ENCODE measurements at regions not wholly inside any gene's neighbourhood (a gene's known extent, or its start where the extent isn't known, plus 50 kb on each side); places are given as distances from the start of the nearest gene placed in this dataset.
"Not testable (repeated sequence)": the region's sequence is repeated elsewhere in the genome, so short reads cannot be mapped to it uniquely, and the experiment has no call there.

- H3K27me3 ChIP-seq (ENCODE audit: control insufficient read depth in 2 of 2, insufficient read depth in 2 of 2, low read length in 2 of 2) = no peaks in the 10 kb centered on the region
- intact Hi-C loops (cut with micrococcal nuclease) = no loop called here
- H3K36me3 ChIP-seq (ENCODE audit: control insufficient read depth in 2 of 3, insufficient read depth in 3 of 3, low read length in 3 of 3) = no peaks in the 10 kb centered on the region
- ATAC-seq (no peak), DNase-seq (no peak)
- POLR2A ChIA-PET = no interaction called here
- no peak overlapping the region for H3K27ac Mint-ChIP-seq
- H3K27ac ChIP-seq (ENCODE audit: low read depth, low read length) = no peak overlapping the region
- CTCF ChIA-PET = no interaction called here
- H3K9me3 ChIP-seq (ENCODE audit: control insufficient read depth in 2 of 3, low read length in 3 of 3) = no peaks in the 10 kb centered on the region
- no peaks in the 10 kb centered on the region for H3K27me3 Mint-ChIP-seq
- H3K36me3 Mint-ChIP-seq = no peaks in the 10 kb centered on the region
- no peak overlapping the region for H3K4me3 Mint-ChIP-seq
- no peaks in the 10 kb centered on the region for H3K4me1 ChIP-seq (ENCODE audit: control insufficient read depth in 2 of 2, insufficient read depth in 2 of 2, low read length in 2 of 2)
- H3K4me1 Mint-ChIP-seq = no peaks in the 10 kb centered on the region
- H3K4me3 ChIP-seq (ENCODE audit: low read length) = no peak overlapping the region
- peaks cover 0 to 6% (median 0%) of the 10 kb centered on the region in 11 donors for H3K9me3 Mint-ChIP-seq
Observed at GRCh38 chr7:114342431-114343179, 72.0 kb upstream of the FOXP2 start.

- no peaks in the 10 kb centered on the region for H3K27me3 ChIP-seq (ENCODE audit: control insufficient read depth in 2 of 2, insufficient read depth in 2 of 2, low read length in 2 of 2)
- no peaks in the 10 kb centered on the region for H3K4me1 ChIP-seq (ENCODE audit: control insufficient read depth in 2 of 2, insufficient read depth in 2 of 2, low read length in 2 of 2)
- ChIA-PET POLR2A (no interaction called here), CTCF (no interaction called here)
- peaks cover 0 to 6% (median 0%) of the 10 kb centered on the region in 11 donors for H3K9me3 Mint-ChIP-seq
- intact Hi-C loops (cut with micrococcal nuclease) = no loop called here
- no peak overlapping the region for H3K27ac Mint-ChIP-seq
- H3K4me3 Mint-ChIP-seq = no peak overlapping the region
- DNase-seq = no peak
- no peaks in the 10 kb centered on the region for H3K36me3 Mint-ChIP-seq
- no peaks in the 10 kb centered on the region for H3K27me3 Mint-ChIP-seq
- H3K36me3 ChIP-seq (ENCODE audit: control insufficient read depth in 2 of 3, insufficient read depth in 3 of 3, low read length in 3 of 3) = no peaks in the 10 kb centered on the region
- H3K9me3 ChIP-seq (ENCODE audit: control insufficient read depth in 2 of 3, low read length in 3 of 3) = no peaks in the 10 kb centered on the region
- no peaks in the 10 kb centered on the region for H3K4me1 Mint-ChIP-seq
- H3K27ac ChIP-seq (ENCODE audit: low read depth, low read length) = no peak overlapping the region
- ATAC-seq = no peak
- H3K4me3 ChIP-seq (ENCODE audit: low read length) = no peak overlapping the region
Observed at GRCh38 chr7:114341648-114342047, 73.0 kb upstream of the FOXP2 start.

DNA sequence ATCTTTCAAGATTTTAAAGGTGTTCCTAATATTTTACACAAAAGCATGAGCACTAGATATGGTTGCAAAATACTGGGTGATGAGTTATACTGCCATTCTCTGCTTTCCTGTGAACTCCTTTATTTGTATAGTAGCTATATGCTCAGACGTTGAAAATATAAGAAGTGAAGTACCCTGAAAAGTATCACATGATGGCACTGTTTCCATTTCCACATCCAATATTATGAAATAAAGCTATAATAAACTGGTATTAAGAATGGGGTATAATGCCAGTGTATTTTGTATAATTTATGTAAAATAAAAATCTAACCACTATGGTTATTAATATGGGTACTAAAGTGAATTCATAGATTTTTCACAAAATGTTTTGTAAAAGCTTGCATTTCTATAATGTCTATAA is 79.6 kb upstream of the FOXP2 start:
- DNase-seq (no peak), ATAC-seq (no peak)
- CTCF ChIA-PET = no interaction called here
- POLR2A ChIA-PET = interaction anchor here (0.7 to 0.8 kb wide), 2 partner anchors 9 to 537 kb away, joined by 3 to 4 read pairs; no protein-coding TSS in a partner anchor
- Mint-ChIP-seq H3K4me3 (no peak overlapping the region), H3K27me3 (no peaks in the 10 kb centered on the region), H3K4me1 (no peaks in the 10 kb centered on the region), H3K27ac (no peak overlapping the region), H3K36me3 (no peaks in the 10 kb centered on the region), H3K9me3 (peaks cover 0 to 1% (median 0%) of the 10 kb centered on the region in 11 donors)
- Histone ChIP-seq H3K9me3 (ENCODE audit: control insufficient read depth in 2 of 3, low read length in 3 of 3) (no peaks in the 10 kb centered on the region), H3K4me3 (ENCODE audit: low read length) (no peak overlapping the region), H3K4me1 (ENCODE audit: control insufficient read depth in 2 of 2, insufficient read depth in 2 of 2, low read length in 2 of 2) (no peaks in the 10 kb centered on the region), H3K36me3 (ENCODE audit: control insufficient read depth in 2 of 3, insufficient read depth in 3 of 3, low read length in 3 of 3) (no peaks in the 10 kb centered on the region), H3K27me3 (ENCODE audit: control insufficient read depth in 2 of 2, insufficient read depth in 2 of 2, low read length in 2 of 2) (no peaks in the 10 kb centered on the region), H3K27ac (ENCODE audit: low read depth, low read length) (no peak overlapping the region)
- intact Hi-C loops (cut with micrococcal nuclease) = no loop called here

DNA sequence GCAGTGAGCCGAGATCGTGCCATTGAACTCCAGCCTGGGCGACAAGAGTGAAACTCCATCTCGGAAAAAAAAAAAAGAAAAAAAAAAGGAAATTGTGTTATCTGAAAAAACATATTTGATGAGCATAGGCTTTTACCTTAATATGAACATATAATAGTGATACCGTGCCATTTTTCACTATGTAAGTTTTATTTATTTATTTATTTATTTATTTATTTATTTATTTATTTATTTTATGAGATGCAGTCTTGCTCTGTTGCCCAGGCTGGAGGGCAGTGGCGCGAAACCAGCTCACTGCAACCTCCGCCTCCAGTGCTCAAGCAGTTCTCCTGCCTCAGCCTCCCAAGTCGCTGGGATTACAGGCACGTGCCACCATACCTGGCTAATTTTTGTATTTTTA is 85.2 kb upstream of the FOXP2 start:
- H3K9me3 ChIP-seq (ENCODE audit: control insufficient read depth in 2 of 3, low read length in 3 of 3); H3K4me1 ChIP-seq (ENCODE audit: control insufficient read depth in 2 of 2, insufficient read depth in 2 of 2, low read length in 2 of 2); POLR2A ChIA-PET; H3K27ac ChIP-seq (ENCODE audit: low read depth, low read length); intact Hi-C loops (cut with micrococcal nuclease); H3K27ac Mint-ChIP-seq; H3K27me3 ChIP-seq (ENCODE audit: control insufficient read depth in 2 of 2, insufficient read depth in 2 of 2, low read length in 2 of 2); CTCF ChIA-PET; H3K4me3 Mint-ChIP-seq; H3K36me3 Mint-ChIP-seq; ATAC-seq; DNase-seq; H3K27me3 Mint-ChIP-seq; H3K9me3 Mint-ChIP-seq; H3K4me1 Mint-ChIP-seq; H3K4me3 ChIP-seq (ENCODE audit: low read length); H3K36me3 ChIP-seq (ENCODE audit: control insufficient read depth in 2 of 3, insufficient read depth in 3 of 3, low read length in 3 of 3): not testable (repeated sequence)

DNA sequence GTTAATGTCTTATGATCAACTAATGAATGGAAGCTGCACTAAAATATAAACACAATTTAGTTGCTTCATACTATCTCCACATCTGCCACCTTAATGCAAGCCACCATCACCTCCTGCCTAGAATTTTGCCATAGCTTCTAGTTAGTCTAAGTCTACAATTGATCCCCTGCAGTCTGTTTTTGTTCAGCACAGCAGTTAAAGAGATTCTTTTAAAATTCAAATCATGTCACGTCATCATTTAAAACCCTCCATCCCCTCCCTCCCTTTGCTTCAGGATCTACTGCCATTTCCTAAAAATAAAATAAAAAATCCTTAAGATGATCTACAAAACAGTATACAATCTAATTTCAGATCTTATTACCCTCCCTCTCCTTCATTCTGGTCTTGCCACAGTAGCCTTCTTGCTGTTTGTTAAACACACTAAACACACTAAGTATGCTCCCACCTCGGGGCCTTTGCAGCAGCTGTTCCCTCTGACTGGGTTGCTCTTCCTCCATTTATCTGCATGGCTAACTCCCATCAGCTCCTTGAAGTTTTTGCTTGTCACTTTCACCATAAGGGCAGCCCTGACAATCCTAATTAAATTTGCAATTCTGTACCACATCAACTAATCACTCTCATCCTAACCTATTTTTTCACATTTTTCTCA is 97.0 kb upstream of the FOXP2 start:
- CTCF ChIA-PET = no interaction called here
- H3K27me3 ChIP-seq (ENCODE audit: control insufficient read depth in 2 of 2, insufficient read depth in 2 of 2, low read length in 2 of 2) = no peaks in the 10 kb centered on the region
- Mint-ChIP-seq H3K9me3 (peaks cover 0 to 14% (median 0%) of the 10 kb centered on the region in 11 donors), H3K27me3 (no peaks in the 10 kb centered on the region), H3K27ac (no peak overlapping the region), H3K36me3 (no peaks in the 10 kb centered on the region), H3K4me1 (no peaks in the 10 kb centered on the region), H3K4me3 (no peak overlapping the region)
- H3K4me3 ChIP-seq (ENCODE audit: low read length) = no peak overlapping the region
- no peaks in the 10 kb centered on the region for H3K9me3 ChIP-seq (ENCODE audit: control insufficient read depth in 2 of 3, low read length in 3 of 3)
- H3K27ac ChIP-seq (ENCODE audit: low read depth, low read length) = no peak overlapping the region
- POLR2A ChIA-PET = no interaction called here
- no peaks in the 10 kb centered on the region for H3K36me3 ChIP-seq (ENCODE audit: control insufficient read depth in 2 of 3, insufficient read depth in 3 of 3, low read length in 3 of 3)
- ATAC-seq (no peak), DNase-seq (no peak)
- intact Hi-C loops (cut with micrococcal nuclease) = no loop called here
- no peaks in the 10 kb centered on the region for H3K4me1 ChIP-seq (ENCODE audit: control insufficient read depth in 2 of 2, insufficient read depth in 2 of 2, low read length in 2 of 2)

DNA sequence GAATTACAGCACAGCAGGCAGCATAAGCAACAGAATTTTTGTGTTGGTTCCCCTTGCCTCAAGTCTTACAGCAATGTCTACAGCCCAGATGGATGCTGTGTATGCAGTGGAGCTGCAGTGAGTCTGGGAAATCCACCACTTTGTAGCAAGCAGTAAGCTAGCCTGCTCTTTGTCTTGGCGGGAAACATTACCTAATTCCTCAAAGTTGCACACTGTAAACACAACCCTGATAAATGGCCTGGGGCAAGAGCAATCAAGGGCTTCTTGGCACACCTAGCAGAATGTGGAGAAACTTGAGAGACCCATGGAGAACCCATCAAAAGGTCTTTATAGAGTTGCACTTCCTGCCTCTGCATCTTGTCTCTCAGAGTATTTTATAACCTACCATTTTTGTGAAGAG is 102.0 kb upstream of the FOXP2 start:
- Histone ChIP-seq H3K27ac (ENCODE audit: low read depth, low read length) (no peak overlapping the region), H3K4me1 (ENCODE audit: control insufficient read depth in 2 of 2, insufficient read depth in 2 of 2, low read length in 2 of 2) (no peaks in the 10 kb centered on the region), H3K4me3 (ENCODE audit: low read length) (no peak overlapping the region), H3K36me3 (ENCODE audit: control insufficient read depth in 2 of 3, insufficient read depth in 3 of 3, low read length in 3 of 3) (no peaks in the 10 kb centered on the region), H3K9me3 (ENCODE audit: control insufficient read depth in 2 of 3, low read length in 3 of 3) (no peaks in the 10 kb centered on the region), H3K27me3 (ENCODE audit: control insufficient read depth in 2 of 2, insufficient read depth in 2 of 2, low read length in 2 of 2) (no peaks in the 10 kb centered on the region)
- no peak overlapping the region for H3K27ac Mint-ChIP-seq
- DNase-seq (no peak), ATAC-seq (no peak)
- ChIA-PET CTCF (no interaction called here), POLR2A (no interaction called here)
- H3K4me3 Mint-ChIP-seq = no peak overlapping the region
- H3K9me3 Mint-ChIP-seq = peaks cover 0 to 2% (median 0%) of the 10 kb centered on the region in 11 donors
- no peaks in the 10 kb centered on the region for H3K4me1 Mint-ChIP-seq
- H3K36me3 Mint-ChIP-seq = no peaks in the 10 kb centered on the region
- H3K27me3 Mint-ChIP-seq = no peaks in the 10 kb centered on the region
- intact Hi-C loops (cut with micrococcal nuclease) = no loop called here
